CD4-positive, alpha-beta T cell treated with Interleukin-6 for 4 hours (primary cell): ENCODE measurements at regions not wholly inside any gene's neighbourhood (a gene's known extent, or its start where the extent isn't known, plus 50 kb on each side); places are given as distances from the start of the nearest gene placed in this dataset.
A peak's percentile ranks its signal among the peaks of the same experiment; 100 is the strongest.
"Not testable (repeated sequence)": the region's sequence is repeated elsewhere in the genome, so short reads cannot be mapped to it uniquely, and the experiment has no call there.

ENCODE experiments used
- DNase-seq: peaks from one replicate; pipeline ENCODE4 v3.0.0-alpha.2; 2020; ENCODE audit warnings: mixed read lengths

DNA sequence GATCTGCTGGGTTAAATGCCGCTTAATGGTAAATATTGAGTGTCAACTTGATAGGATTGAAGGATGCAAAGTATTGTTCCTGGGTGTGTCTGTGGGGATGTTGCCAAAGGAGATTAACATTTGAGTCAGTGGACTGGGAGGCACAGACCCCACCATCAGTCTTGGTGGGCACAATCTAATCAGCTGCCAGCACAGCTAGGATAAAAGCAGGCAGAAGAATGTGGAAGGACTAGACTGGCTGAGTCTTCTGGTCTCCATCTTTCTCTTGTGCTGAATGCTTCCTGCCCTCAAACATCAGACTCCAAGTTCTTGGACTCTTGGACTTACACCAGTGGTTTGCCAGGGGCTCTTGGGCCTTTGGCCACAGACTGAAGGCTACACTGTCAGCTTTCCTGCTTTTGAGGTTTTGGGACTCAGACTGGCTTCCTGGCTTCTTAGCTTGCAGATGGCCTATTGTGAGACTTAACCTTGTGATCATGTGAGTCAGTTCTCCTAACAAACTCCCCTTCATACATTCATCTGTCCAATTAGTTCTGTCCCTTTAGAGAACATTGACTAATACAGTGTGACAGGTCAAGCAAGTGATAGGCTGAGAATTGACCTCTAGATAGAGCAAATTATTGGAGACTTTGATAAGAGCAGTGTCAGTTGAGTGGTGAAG is 332.5 kb downstream of the DLEU7 start:
- DNase-seq = not testable (repeated sequence)

DNA sequence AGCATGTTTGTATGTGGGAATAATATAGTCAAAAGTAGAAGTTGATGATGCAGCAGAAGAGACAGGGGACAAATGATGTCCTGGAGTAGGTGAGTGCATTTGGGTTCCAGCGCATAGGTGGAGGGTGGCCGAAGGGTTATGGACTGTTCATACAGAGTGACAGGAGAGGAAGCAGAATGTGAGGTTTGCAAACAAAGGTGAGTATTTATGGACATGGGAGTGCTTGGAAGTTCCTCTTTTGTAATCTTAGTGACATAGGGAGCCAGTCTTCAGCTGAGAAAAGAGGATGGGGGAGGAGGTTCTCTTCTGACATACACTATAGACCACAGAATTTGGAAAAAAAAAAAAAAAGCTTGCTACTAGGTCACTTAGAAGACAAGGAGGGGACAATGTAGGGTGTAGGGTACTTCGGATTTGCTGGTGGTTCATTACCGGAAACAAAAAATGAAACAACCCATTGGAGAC is 331.6 kb downstream of the DLEU7 start:
- no peak for DNase-seq

DNA sequence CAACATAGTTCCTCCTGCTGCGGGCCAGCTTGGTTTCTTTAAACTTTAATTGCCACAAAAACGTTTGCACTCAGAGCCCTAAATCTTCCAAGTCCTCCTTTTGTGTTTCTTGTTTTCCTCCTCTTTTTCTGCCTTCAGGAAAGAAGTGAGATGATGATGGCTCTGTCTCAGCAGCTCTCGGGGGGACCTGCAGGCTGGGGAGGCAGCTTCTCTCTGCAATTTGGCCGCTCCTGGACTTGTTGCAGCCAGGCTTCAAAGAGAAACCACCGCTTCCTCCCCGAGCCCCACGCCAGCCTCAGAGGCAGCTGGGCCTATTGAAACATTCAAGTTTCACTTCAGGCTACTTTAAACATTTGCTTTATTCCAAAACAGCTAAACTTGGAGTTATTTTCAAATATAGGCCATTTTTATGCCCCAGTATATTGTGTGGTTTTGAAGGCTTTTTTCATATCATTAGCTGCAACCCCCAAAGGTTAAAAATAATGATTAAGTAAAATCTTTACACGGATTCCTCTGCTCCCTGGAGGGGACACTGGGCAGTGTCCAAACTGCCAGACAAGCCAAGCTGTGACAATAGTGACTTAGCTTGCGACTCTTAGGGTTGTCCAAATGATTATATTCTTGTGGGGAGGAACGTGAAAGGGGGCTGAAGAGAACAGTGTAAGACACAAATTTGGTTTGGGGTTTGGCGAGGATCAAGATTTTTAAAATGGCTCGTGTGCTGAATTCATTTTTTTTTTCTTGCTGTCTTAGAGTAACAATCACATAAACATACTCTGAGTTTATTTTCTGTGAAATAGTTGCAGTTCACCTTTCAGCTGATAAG is 330.8 kb downstream of the DLEU7 start:
- DNase-seq = peak; percentile 60

DNA sequence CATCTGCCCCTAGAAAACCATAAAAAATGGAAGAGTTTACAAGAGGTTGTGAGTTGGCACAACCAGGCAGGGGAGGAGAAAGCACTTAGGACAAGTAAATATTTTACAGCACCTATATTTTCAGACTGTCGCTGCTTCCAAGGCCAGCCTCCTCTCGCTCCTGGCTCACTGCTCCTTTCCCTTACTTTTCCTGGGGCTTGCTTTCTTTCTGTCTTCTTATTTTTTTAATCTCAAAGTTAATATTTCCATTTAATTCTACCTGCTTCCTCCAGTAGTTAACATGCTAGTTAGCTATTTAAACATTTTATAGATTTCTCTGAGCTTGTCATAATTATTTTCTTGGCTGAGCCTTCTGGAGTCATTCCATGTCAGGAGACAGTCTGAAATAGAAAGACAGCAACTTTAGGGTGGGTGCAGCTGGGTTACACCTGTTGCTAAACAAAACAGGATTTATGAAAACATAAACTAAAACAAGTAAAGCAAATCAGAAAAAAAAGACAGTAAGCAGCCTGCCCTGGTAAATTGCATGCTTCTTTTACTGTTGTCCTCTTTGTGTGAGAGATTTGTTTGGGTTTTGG is 330.1 kb downstream of the DLEU7 start:
- DNase-seq = no peak

DNA sequence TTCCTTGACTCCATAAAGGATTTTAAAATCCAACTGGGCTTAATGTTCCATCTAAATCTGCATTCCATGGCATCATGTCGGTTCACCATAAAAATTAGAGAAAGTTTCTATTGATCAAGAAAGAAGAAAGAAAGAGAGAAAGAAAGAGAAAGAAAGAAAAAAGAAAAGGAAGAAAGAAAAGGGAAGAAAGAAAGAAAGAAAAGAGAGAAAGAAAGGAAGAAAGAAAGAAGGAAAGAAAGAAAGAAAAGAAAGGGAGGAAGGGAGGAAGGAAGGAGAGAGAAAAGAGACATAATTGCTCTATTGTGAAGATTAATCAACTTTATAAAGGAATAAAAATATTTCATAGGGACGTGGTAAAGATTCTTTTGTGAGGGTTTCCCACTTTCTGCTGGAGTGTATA is 329.2 kb downstream of the DLEU7 start:
- DNase-seq = no peak

DNA sequence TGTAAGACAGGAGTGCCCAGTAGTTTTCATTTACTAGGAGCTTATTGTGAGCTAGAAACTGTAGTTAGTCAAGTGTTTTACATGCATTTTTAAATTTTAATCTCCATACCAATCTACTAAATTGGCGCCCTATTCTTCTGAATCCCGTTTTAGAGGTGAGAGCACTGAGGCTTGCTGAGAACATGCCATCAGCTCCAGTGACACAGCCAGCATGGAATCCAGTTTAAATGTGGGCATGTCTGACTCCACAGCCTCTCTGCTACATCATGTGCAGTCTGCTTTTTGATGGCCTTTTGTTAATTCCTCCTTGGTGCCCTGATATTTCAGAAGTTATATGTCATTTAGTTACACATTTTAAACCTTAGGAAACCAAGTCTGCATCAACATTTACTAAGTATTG is 325.4 kb downstream of the DLEU7 start:
- no peak for DNase-seq

DNA sequence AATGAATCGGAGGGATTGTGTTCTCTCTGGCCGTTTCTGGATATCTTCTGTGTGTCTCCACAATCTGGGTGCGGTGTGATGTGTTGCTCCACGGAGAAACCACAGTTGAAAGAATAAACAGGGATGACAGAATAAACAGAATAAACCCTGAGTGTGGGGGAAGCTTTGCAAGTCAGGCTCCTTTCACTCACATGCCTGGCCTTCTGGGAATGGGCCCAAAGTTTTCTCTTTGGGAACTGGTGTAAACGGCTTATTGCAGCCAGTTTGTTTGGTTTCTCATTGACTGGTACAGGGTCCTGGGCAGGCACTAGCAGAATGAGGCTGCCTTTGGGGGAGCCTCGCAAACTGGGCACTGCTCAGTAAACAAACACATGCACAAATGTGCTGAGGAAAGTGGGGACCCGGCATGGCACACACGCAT is 324.7 kb downstream of the DLEU7 start:
- no peak for DNase-seq

DNA sequence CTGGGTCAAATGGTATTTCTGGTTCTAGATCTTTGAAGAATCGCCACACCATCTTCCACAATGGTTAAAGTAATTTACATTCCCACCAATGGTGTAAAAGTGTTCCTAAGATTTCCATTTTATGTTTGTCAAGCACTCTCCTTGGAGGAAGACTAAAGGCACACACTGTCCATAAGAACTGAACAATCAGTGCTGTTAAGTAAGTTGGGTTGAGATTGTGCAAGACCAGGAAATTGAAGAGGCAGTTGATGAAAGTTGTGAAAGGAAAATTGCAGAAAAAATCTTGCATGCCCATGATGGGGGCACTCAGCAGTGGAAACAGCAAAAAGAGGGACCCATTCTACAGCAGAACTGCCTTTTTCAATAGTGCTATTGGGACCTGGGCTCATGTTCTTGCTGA is 323.6 kb downstream of the DLEU7 start:
- no peak for DNase-seq

DNA sequence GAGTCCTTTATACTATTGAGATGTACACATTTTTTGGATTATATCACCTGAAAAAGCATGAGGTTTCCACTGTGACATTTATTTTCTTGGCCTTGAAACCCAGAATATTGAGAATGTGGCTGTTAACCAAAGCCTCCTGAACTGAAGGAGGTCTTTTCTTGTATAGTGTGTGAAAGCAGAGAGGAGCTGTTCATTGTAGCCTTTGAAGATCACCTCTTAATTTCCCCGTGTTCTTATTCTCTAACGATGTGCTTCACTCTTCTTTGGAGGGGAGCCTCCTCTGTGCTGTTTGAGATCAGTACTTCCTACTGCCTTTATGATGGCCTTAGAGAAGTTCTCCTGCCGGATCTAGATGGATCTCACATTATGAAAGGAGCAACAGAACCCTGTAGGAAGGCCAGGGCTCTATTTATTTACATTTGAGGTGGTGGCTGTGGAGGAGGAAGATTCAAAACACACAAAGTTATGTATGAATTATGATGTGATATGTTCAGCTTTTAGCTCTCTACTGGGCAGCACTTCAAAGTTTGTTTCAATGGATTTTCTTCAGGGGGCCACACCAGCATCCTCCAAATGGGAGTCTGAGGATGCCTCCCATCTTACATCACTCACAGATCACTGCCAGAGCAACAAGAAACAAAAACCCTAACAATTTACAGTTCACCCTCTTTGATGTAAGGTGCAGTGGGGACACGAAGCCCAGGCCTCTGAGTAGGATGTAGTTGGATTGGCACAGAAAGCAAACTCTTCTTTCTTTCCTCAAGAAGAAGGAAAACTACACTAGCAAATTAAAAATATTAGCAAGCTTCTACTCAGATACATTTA is 322.3 kb downstream of the DLEU7 start:
- DNase-seq = no peak

DNA sequence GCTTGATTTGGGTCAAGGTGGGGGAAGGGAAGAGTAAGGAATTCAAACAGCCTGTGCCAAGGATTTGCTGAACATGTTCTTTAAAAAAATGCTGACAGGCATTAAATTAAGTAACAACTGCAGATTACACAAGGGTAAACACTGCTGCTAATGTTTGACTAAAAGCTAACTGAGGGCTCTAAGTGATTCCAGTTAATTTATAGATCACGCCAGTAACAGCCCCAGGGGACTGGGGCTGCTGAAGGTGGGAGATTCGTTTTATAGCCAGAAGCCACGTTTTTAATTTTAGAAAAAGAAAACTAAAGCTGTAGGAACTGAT is 321.7 kb downstream of the DLEU7 start:
- no peak for DNase-seq

DNA sequence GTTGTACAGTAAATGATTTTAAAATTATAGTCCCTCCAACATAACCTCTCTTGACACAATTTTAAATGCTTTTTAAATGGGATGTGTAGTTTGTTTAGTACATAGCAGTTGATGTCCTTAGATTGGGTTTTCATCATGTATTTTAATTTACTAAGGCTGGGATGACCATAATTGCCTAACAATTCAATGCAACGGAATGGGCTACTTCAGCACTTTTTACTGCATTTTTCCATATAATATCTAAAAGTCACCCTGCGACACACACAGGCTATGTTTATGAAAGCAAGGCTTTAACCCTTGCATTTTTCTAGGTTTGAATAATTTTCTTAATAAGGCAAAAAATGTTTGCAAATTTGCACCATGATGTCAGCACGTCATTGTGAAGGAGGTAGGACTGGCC is 321.0 kb downstream of the DLEU7 start:
- DNase-seq = no peak

DNA sequence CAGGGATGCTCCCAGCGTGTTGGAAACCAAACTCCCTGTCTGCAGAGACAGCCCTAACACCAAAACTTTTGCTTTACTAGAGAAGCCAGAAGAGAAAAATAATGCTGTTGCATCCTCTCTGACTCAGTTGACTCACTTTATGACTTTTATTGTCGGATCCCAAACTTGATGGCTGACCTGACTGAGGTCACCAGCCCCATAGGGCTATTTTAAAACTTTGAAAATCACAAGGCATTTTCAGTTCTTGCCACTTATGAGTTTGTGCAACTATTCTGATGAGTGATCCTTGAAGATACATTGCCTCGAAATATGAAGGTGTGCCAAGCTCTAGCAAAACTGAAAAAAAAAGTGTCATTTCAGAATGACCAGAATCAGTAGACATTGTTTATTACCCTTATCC is 320.2 kb downstream of the DLEU7 start:
- no peak for DNase-seq

DNA sequence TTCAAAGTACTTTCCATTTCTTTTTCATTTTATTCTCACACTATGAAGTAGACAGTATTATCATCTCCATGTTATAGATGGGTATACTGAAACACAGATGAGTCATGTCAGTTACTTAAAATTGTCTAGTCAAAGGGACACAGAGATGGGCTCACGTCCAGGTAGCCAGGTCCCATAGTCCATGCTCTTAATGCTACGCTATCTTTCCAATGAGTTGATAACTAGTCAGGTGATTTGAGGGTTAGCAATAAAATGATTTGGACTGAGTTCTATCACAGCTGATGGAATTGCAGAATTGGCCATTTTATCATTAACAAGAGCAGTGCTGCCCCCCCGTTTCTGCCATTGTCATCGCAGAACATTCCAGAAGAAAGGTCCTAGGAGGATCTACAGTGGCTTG is 318.9 kb downstream of the DLEU7 start:
- no peak for DNase-seq

DNA sequence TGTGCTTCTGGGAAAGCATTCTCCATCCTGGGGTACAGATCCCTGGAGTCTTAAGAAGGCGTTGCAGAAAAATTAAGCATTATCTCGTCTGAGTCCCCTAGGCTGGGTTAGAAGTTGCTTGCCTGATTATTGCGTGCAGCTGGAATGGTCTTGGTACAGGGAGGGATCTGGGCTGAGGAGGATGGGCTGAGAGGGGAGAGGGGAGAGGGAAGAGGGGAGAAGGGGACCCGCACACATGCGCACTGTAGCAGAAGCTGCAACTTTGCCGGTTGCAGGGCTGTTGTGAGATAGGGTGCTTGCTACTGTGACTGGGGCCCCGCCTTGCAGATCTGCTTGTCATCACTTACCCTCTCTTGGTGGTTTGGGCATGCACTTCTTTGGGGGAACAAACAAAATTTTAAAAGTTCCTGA is 316.8 kb downstream of the DLEU7 start:
- DNase-seq = no peak

DNA sequence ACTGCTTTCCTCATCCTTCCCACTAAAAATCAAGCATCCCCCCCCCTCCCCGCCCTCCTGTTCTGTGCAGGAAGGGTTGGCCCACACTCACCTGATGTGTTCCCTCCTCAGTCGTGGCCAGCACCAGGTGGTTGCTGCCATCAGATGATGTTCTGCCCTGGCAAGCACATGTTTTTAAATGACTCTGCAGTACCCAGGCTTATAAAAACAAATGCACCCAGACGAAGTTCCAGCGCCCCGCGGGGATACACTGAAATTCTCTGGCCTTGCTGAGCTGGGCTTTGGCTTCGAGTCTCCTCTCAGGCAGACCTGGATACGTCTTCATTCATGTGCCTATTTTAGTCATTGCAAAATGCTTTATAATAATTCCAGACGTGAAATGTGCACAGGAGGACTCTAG is 316.3 kb downstream of the DLEU7 start:
- no peak for DNase-seq

DNA sequence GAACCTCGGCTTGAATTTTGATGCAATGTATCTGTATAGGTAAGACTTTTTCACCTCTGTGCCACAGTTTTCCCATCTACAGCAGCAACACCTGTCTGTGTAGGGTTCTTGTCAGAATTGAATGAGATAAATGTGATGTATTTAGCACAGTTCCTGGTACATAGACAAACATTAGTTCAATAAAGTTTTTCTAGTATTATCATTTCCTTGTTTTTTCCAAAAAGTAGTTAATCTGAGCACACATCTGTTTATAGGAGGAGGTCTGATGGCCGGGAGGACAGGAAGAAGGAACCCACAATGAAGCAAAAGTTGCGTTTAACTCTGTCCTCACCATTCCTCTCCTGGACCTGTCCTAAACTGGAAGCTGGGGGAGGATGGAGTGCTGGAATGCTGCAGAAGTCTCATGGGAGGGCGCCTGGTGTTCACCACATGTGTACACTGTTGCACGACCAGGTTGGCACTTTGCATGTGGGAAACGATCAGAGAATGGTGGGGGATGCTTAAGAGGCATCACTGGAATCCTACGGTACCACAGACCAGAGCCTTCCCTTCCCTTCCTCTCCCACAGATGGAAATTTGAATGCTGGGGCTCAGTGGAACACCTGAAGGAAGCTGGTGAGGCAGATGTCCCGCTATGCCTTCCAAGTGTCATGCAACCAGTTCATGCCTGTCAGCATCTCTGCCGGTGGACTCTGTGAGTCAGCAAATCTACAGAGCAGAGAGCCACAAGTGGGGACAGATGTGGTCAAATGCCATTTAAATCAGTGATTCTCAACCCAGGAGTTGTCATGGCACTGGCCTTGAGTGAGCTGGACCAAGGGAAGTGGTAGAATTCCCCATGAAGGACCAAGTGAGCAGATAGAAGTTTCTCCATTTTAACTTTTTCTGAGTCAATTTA is 315.6 kb downstream of the DLEU7 start:
- no peak for DNase-seq

DNA sequence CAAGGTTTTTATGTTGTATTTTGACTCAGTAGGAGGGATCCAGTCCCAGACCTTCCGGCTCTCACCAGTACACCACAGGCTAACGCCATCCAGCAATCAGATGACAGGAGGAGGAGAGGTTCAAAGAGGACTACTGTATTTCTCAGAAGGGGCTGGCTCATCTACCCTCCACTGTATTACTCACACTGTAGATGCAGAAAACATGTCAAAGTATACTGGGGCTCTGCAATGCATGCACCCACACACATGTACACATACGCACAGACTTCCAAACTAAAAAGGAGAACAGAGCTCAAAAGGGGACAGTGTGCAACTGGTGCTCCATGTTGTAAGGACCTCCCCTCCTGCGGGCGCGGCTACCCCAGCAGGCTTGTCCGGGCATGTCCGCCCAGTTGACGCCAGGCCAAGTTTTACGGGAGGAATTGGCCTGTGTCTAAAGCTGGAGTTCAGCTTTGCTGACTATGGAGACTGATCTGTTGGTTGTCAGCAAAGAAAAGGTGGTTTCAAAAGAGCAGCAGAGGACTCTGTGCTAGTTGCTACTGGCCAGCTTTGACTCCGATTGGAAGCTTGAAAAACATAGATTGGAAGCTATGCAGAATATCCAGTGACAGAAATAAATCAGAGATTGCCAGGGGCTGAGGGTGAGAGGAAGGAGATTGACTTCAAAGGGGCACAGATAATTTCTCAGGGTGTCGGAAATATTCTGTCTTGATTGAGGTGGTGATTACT is 314.2 kb downstream of the DLEU7 start:
- peak; percentile 8 for DNase-seq

DNA sequence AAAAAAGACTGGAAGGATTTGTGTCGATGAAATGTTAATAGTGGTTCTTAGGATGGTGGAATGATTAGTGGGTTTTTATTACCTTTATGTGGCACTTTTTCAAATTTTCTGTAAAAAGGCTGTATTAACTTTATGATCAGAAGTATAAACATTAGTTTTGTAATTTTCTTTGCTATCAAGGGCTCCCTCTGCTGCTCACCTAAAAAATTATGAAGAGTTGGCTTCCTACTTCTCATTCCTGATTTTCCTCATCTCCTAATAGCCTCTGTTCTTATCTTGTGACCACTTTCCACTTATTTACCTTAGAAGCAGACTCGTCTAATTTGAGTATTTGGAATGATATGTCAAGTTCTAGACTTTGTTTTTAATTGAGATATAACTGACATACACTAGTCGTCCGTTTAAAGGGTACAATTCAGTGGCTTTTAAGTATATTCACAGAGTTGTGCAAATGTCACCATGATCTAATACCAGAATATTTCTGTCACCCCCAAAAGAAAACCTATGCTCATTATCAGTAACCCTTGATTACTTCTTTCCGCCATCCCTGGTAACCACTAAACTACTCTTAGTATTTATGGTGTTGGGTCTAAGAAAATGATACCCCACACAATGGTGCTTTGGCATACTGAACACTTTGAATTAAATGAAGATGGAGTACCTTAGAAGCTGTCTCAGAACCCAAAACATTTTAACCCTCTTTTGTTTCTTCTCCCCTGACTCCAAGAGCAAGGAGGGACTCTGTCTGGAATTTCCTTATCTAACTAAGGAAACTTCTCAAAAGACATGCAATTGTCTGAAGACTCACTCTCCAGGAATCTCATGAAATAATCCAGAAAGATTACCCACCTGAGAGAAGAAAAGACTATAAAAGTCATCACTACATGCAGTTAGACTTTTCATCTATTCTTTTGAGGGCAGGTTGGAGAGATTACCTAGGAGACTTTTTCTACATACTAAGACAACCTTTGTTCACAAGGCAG is 311.3 kb downstream of the DLEU7 start:
- no peak for DNase-seq

DNA sequence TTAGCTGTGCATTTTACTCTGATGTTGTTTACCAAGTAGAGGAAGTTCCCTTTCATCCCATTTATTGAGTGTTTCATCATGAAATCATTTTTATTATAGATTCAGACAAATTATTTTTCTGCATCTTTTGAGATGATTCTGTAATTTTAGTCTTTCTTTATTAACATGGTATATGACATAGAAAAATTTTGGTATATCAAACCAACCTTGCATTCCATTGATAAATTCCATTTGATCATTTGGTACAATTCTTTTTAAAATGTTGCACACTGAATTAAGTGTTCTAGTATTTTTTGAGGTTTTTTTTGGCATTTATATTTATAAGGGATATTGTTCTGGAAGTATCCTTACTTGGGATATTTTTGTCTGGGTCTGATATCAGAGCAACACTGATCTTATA is 308.4 kb downstream of the DLEU7 start:
- no peak for DNase-seq

DNA sequence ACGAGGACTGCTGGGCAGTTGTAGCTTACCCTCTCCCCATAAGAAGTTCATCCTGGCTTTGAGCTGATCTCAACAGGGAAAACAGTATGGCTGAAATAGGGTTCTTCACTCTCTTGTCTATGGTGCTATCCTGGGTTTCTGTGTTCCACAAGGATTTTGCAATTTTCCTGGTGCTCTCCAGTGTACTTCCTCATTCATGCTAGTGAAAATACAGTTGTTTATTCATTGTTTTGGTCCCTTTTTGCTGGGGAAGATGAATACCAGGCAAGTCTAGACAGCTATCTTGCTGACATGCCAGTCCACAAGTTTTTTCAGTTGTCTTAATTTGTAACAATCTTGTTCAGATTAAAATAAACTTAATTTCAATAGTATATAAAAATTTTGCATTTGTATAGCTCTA is 306.5 kb downstream of the DLEU7 start:
- DNase-seq = no peak
